Osteoblast (primary cell): ENCODE measurements at regions not wholly inside any gene's neighbourhood (a gene's known extent, or its start where the extent isn't known, plus 50 kb on each side); places are given as distances from the start of the nearest gene placed in this dataset.

Source experiments
- DNase-seq: peaks from one replicate; pipeline ENCODE4 v3.0.0; 2011; ENCODE audit warnings: low spot score, mixed read lengths; ENCODE audit not compliant: insufficient read length; ENCODE audit errors: missing footprints
- H2AFZ ChIP-seq: 2 replicates; pipeline ENCODE4 v1.6.0; 2011; ENCODE audit warnings: mild to moderate bottlenecking, low read length
- H3K27ac ChIP-seq: 2 replicates; pipeline ENCODE4 v1.5.1; 2011; ENCODE audit warnings: mild to moderate bottlenecking, low read depth, low read length, moderate library complexity
- H3K27me3 ChIP-seq: 2 replicates; pipeline ENCODE4 v1.6.0; 2012; ENCODE audit warnings: mild to moderate bottlenecking, control low read depth, inconsistent platforms, low read length, moderate library complexity; ENCODE audit not compliant: insufficient read depth
- H3K36me3 ChIP-seq: 2 replicates; pipeline ENCODE4 v1.5.1; 2011; ENCODE audit warnings: mild to moderate bottlenecking, low read length, control low read depth, moderate library complexity; ENCODE audit not compliant: insufficient read depth
- H3K4me1 ChIP-seq: 2 replicates; pipeline ENCODE4 v1.5.1; 2011; ENCODE audit warnings: mild to moderate bottlenecking, low read length, control low read depth, moderate library complexity; ENCODE audit not compliant: insufficient read depth
- H3K4me2 ChIP-seq: 2 replicates; pipeline ENCODE4 v1.6.0; 2011; ENCODE audit warnings: mild to moderate bottlenecking, low read length; ENCODE audit not compliant: insufficient read depth
- H3K4me3 ChIP-seq: fragments of 200-600 bp; sonication (generic); 3 replicates; pipeline ENCODE4 v1.5.1; 2012; ENCODE audit warnings: mild to moderate bottlenecking, low read length, inconsistent platforms; ENCODE audit not compliant: insufficient read depth
- H3K79me2 ChIP-seq: 2 replicates; pipeline ENCODE4 v1.6.0; 2012; ENCODE audit warnings: mild to moderate bottlenecking, low read length, control low read depth, inconsistent platforms; ENCODE audit not compliant: insufficient read depth
- H3K9me3 ChIP-seq: 2 replicates; pipeline ENCODE4 v1.5.1; 2011; ENCODE audit warnings: low read depth, low read length, control low read depth
- H4K20me1 ChIP-seq: 2 replicates; pipeline ENCODE4 v1.6.0; 2012; ENCODE audit warnings: mild to moderate bottlenecking, low read length, control low read depth; ENCODE audit not compliant: insufficient read depth
- TF ChIP-seq, protein P1 (sequence below): IDR thresholded peaks from 2 replicates; pipeline ENCODE4 v1.5.1; 2011; ENCODE audit warnings: mild to moderate bottlenecking, low read depth, low read length, moderate library complexity; ENCODE audit errors: extremely low read depth

- no peaks in the 10 kb centered on the region for H3K79me2 ChIP-seq
- no peak overlapping the region for H3K4me2 ChIP-seq
- no peak overlapping the region for H3K4me3 ChIP-seq
- H3K4me1 ChIP-seq = no peaks in the 10 kb centered on the region
- TF ChIP-seq, protein P1, sequence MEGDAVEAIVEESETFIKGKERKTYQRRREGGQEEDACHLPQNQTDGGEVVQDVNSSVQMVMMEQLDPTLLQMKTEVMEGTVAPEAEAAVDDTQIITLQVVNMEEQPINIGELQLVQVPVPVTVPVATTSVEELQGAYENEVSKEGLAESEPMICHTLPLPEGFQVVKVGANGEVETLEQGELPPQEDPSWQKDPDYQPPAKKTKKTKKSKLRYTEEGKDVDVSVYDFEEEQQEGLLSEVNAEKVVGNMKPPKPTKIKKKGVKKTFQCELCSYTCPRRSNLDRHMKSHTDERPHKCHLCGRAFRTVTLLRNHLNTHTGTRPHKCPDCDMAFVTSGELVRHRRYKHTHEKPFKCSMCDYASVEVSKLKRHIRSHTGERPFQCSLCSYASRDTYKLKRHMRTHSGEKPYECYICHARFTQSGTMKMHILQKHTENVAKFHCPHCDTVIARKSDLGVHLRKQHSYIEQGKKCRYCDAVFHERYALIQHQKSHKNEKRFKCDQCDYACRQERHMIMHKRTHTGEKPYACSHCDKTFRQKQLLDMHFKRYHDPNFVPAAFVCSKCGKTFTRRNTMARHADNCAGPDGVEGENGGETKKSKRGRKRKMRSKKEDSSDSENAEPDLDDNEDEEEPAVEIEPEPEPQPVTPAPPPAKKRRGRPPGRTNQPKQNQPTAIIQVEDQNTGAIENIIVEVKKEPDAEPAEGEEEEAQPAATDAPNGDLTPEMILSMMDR = no peak
- no peak overlapping the region for H3K27ac ChIP-seq
- H3K9me3 ChIP-seq = no peaks in the 10 kb centered on the region
- no peaks in the 10 kb centered on the region for H3K36me3 ChIP-seq
- no peaks in the 10 kb centered on the region for H3K27me3 ChIP-seq
- no peak overlapping the region for H2AFZ ChIP-seq
- no peak for DNase-seq
- H4K20me1 ChIP-seq = no peaks in the 10 kb centered on the region
Observed at GRCh38 chr1:81453971-81454370, 346.8 kb upstream of the ADGRL2 start.

- Histone ChIP-seq H4K20me1 (no peaks in the 10 kb centered on the region), H3K79me2 (no peaks in the 10 kb centered on the region), H3K27me3 (no peaks in the 10 kb centered on the region), H3K4me2 (no peak overlapping the region), H3K27ac (no peak overlapping the region), H2AFZ (no peak overlapping the region), H3K4me1 (no peaks in the 10 kb centered on the region), H3K9me3 (no peaks in the 10 kb centered on the region), H3K36me3 (no peaks in the 10 kb centered on the region), H3K4me3 (no peak overlapping the region)
- no peak for DNase-seq
- TF ChIP-seq, protein P1 = no peak
Observed at GRCh38 chr1:81453367-81453703, 347.4 kb upstream of the ADGRL2 start.

DNA sequence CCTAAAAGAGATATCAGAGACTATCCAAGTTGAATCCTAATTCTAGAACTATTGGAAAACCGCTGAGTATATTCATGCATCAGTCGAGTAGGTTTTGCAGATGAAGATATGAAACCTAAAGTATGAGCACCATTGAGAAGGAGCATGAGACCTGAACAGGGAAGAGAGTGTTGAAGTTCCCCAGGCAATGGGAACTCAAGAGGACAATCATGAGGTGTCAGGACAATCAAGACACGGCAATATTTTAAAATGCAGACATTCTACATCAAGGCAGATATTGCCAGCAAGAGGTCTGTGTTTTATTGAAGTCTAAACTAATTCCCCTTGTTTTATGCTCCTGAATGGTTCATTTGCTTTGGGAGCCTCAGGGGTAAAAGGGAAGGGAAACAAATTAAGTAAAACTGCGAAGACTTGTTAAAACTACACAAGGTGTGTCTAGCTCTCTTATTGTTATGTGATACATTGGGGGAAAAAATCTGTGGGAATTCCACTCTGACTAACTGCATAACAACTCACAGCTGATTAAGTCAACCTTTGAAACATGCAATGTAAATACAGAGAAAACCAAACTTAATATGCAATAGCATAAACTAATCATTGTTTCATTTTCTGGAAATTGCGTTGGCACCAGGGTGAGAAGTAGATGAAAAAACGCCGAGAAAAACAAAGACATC lies 347.9 kb upstream of the ADGRL2 start:
- H2AFZ ChIP-seq = no peak overlapping the region

DNA sequence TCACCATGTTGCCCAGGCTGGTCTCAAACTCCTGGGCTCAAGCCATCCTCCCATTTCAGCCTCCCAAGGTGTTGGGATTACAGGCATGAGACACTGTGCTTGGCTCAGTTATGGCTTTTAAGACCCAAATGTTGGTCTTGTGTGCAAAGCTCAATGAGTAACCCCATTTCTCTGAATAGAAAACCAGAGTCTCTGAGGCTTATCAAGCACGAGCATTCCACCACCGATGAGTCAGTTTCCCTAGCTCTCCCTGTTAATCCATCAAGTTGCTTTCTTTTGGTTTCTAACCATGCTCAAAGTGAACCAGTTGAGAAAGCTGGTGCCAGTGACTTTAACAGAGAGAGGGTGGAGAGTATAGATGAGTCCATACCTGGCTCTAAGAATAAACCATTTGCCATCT lies 350.9 kb upstream of the ADGRL2 start:
- TF ChIP-seq, protein P1 = no peak
- DNase-seq = no peak
- no peaks in the 10 kb centered on the region for H3K79me2 ChIP-seq
- no peak overlapping the region for H3K4me2 ChIP-seq
- H3K4me1 ChIP-seq = no peaks in the 10 kb centered on the region
- no peak overlapping the region for H3K4me3 ChIP-seq
- no peak overlapping the region for H3K27ac ChIP-seq
- H2AFZ ChIP-seq = no peak overlapping the region
- H3K36me3 ChIP-seq = no peaks in the 10 kb centered on the region
- H3K9me3 ChIP-seq = no peaks in the 10 kb centered on the region
- no peaks in the 10 kb centered on the region for H4K20me1 ChIP-seq
- no peaks in the 10 kb centered on the region for H3K27me3 ChIP-seq

More for the DNA sequence above, 347.9 kb upstream of the ADGRL2 start:
- DNase-seq = no peak
- H3K27ac ChIP-seq = no peak overlapping the region
- H4K20me1 ChIP-seq = no peaks in the 10 kb centered on the region
- no peaks in the 10 kb centered on the region for H3K79me2 ChIP-seq
- TF ChIP-seq, protein P1 = no peak
- H3K27me3 ChIP-seq = no peaks in the 10 kb centered on the region
- H3K4me1 ChIP-seq = no peaks in the 10 kb centered on the region
- H3K9me3 ChIP-seq = no peaks in the 10 kb centered on the region
- H3K4me2 ChIP-seq = no peak overlapping the region
- H3K36me3 ChIP-seq = no peaks in the 10 kb centered on the region
- no peak overlapping the region for H3K4me3 ChIP-seq
